H9 (cell line): ENCODE measurements at regions not wholly inside any gene's neighbourhood (a gene's known extent, or its start where the extent isn't known, plus 50 kb on each side); places are given as distances from the start of the nearest gene placed in this dataset.

Source experiments
- DNase-seq: peaks from one replicate; pipeline ENCODE4 v3.0.0-alpha.2; 2017
- H2AFZ ChIP-seq: one replicate; pipeline ENCODE4 v1.6.1; 2013; ENCODE audit warnings: mild to moderate bottlenecking, low read length, control low read depth, moderate library complexity
- H2AK5ac ChIP-seq: 2 replicates; pipeline ENCODE4 v1.6.1; 2013; ENCODE audit warnings: low read length, control low read depth, mixed read lengths; ENCODE audit not compliant: insufficient read length
- H2BK120ac ChIP-seq: one replicate; pipeline ENCODE4 v1.6.1; 2013; ENCODE audit warnings: low read depth, mild to moderate bottlenecking, low read length, control low read depth, inconsistent platforms; ENCODE audit not compliant: poor library complexity, severe bottlenecking
- H2BK12ac ChIP-seq: 2 replicates; pipeline ENCODE4 v1.6.1; 2013; ENCODE audit warnings: low read length, control low read depth, mixed read lengths, low read depth; ENCODE audit not compliant: insufficient read length
- H2BK15ac ChIP-seq: 2 replicates; pipeline ENCODE4 v1.6.1; 2013; ENCODE audit warnings: low read depth, low read length, control low read depth
- H2BK20ac ChIP-seq: one replicate; pipeline ENCODE4 v1.6.1; 2013; ENCODE audit warnings: low read depth, mild to moderate bottlenecking, low read length, control low read depth, inconsistent platforms; ENCODE audit not compliant: poor library complexity, severe bottlenecking
- H2BK5ac ChIP-seq: 2 replicates; pipeline ENCODE4 v1.6.1; 2013; ENCODE audit warnings: low read length, control low read depth, mixed read lengths; ENCODE audit not compliant: insufficient read length
- H3K14ac ChIP-seq: 2 replicates; pipeline ENCODE4 v1.6.1; 2013; ENCODE audit warnings: low read length, control low read depth; ENCODE audit not compliant: insufficient read depth
- H3K18ac ChIP-seq: 2 replicates; pipeline ENCODE4 v1.6.1; 2013; ENCODE audit warnings: low read depth, mild to moderate bottlenecking, mixed read lengths, low read length, control low read depth; ENCODE audit not compliant: insufficient read length
- H3K23ac ChIP-seq: 2 replicates; pipeline ENCODE4 v1.6.1; 2013; ENCODE audit warnings: low read length, control low read depth, mixed read lengths, low read depth; ENCODE audit not compliant: insufficient read length
- H3K23me2 ChIP-seq: 2 replicates; pipeline ENCODE4 v1.6.1; 2013; ENCODE audit warnings: low read depth, mild to moderate bottlenecking, mixed read lengths, low read length, control low read depth; ENCODE audit not compliant: insufficient read length, poor library complexity, severe bottlenecking
- H3K27ac ChIP-seq: 2 replicates; pipeline ENCODE4 v1.5.1; 2013; ENCODE audit warnings: low read length, control low read depth, mixed read lengths, low read depth; ENCODE audit not compliant: insufficient read length
- H3K27me3 ChIP-seq: 2 replicates; pipeline ENCODE4 v1.6.1; 2013; ENCODE audit warnings: low read length, control low read depth, inconsistent platforms; ENCODE audit not compliant: insufficient read depth
- H3K4ac ChIP-seq: 2 replicates; pipeline ENCODE4 v1.6.1; 2013; ENCODE audit warnings: low read depth, mild to moderate bottlenecking, control low read depth, inconsistent platforms, low read length, moderate library complexity
- H3K4me1 ChIP-seq: 2 replicates; pipeline ENCODE4 v1.6.1; 2013; ENCODE audit warnings: low read length, control low read depth, inconsistent platforms; ENCODE audit not compliant: insufficient read depth
- H3K4me2 ChIP-seq: 2 replicates; pipeline ENCODE4 v1.6.1; 2013; ENCODE audit warnings: low read length, control low read depth, mixed read lengths; ENCODE audit not compliant: insufficient read length, insufficient read depth
- H3K56ac ChIP-seq: 2 replicates; pipeline ENCODE4 v1.6.1; 2013; ENCODE audit warnings: low read depth, mild to moderate bottlenecking, mixed read lengths, low read length, control low read depth; ENCODE audit not compliant: insufficient read length
- H3K79me1 ChIP-seq: 2 replicates; pipeline ENCODE4 v1.6.1; 2013; ENCODE audit warnings: low read depth, mild to moderate bottlenecking, moderate library complexity, low read length, control low read depth, inconsistent platforms; ENCODE audit not compliant: insufficient read depth, poor library complexity, severe bottlenecking
- H3K79me2 ChIP-seq: 2 replicates; pipeline ENCODE4 v1.6.1; 2013; ENCODE audit warnings: low read length, control low read depth, inconsistent platforms; ENCODE audit not compliant: insufficient read depth
- H3K9ac ChIP-seq: 2 replicates; pipeline ENCODE4 v1.6.1; 2013; ENCODE audit warnings: low read length, control low read depth, mixed read lengths; ENCODE audit not compliant: insufficient read length; ENCODE audit errors: extremely low read depth
- H3K9me3 ChIP-seq: one replicate; pipeline ENCODE4 v1.6.1; 2013; ENCODE audit warnings: low read depth, low read length, inconsistent platforms; ENCODE audit not compliant: control insufficient read depth
- H3T11ph ChIP-seq: one replicate; pipeline ENCODE4 v1.6.1; 2013; ENCODE audit warnings: mild to moderate bottlenecking, low read length, control low read depth, inconsistent platforms
- H4K20me1 ChIP-seq: one replicate; pipeline ENCODE4 v1.6.1; 2013; ENCODE audit not compliant: control insufficient read depth, insufficient read length, insufficient read depth
- H4K5ac ChIP-seq: 2 replicates; pipeline ENCODE4 v1.6.1; 2013; ENCODE audit warnings: low read depth, mild to moderate bottlenecking, mixed read lengths, low read length, control low read depth; ENCODE audit not compliant: insufficient read length
- H4K8ac ChIP-seq: replicated peaks from 2 replicates; pipeline ENCODE4 v1.6.1; 2013; ENCODE audit warnings: low read length, control low read depth, mixed read lengths, low read depth; ENCODE audit not compliant: insufficient read length
- H4K91ac ChIP-seq: 2 replicates; pipeline ENCODE4 v1.6.1; 2013; ENCODE audit warnings: low read depth, mild to moderate bottlenecking, moderate library complexity, mixed read lengths, low read length, control low read depth; ENCODE audit not compliant: insufficient read length
- H3K27ac Mint-ChIP-seq, 3 experiments: 2 replicates in 2 of 3; 3 replicates in 1 of 3; pipeline ENCODE4 v1.8.0; 2020 to 2021; ENCODE audit warnings: mixed read lengths in 3 of 3, mild to moderate bottlenecking in 1 of 3, moderate library complexity in 1 of 3
- H3K27me3 Mint-ChIP-seq: 2 replicates; pipeline ENCODE4 v1.8.0; 2021; ENCODE audit warnings: low read depth, mild to moderate bottlenecking, moderate library complexity, mixed read lengths
- H3K36me3 Mint-ChIP-seq, 3 experiments: 2 replicates in 2 of 3; 3 replicates in 1 of 3; pipeline ENCODE4 v1.8.0; 2020 to 2021; ENCODE audit warnings: low read depth in 3 of 3, mixed read lengths in 3 of 3; ENCODE audit not compliant: insufficient read depth in 1 of 3
- H3K4me1 Mint-ChIP-seq, 2 experiments: 2 replicates each; pipeline ENCODE4 v1.8.0; 2020; ENCODE audit warnings: mixed read lengths in 2 of 2
- H3K4me3 Mint-ChIP-seq, 2 experiments: 2 replicates in 1 of 2; 3 replicates in 1 of 2; pipeline ENCODE4 v1.8.0; 2020 to 2021; ENCODE audit warnings: mild to moderate bottlenecking in 2 of 2, mixed read lengths in 2 of 2, moderate library complexity in 1 of 2
- H3K9me3 Mint-ChIP-seq, 2 experiments: 2 replicates in 1 of 2; 3 replicates in 1 of 2; pipeline ENCODE4 v1.8.0; 2020; ENCODE audit warnings: mild to moderate bottlenecking in 2 of 2, mixed read lengths in 2 of 2, moderate library complexity in 1 of 2
- CTCF ChIP-seq: fragments of 200-600 bp; sonication (generic); conservative IDR thresholded peaks from 3 replicates; pipeline ENCODE4 v1.8.0; 2021; ENCODE audit warnings: antibody characterized with exemption, mild to moderate bottlenecking
- WGBS: extraction: QIAGEN DNeasy Blood & Tissue Kit; methylation state at CpG from one replicate; pipeline ENCODE4 v1.1.7; 2013; ENCODE audit warnings: missing lambda C conversion rate, low lambda C conversion rate, mixed read lengths; ENCODE audit not compliant: insufficient read length; ENCODE audit errors: extremely low coverage; 5-methylcytosine and 5-hydroxymethylcytosine counted together

- no CpG with 5 or more reads among the region's 3 CpGs for WGBS
- TF ChIP-seq CTCF, result no peak
- no peaks in the 10 kb centered on the region; the same call in 1 of the 2 replicates for H3K27me3 Mint-ChIP-seq
Observed at GRCh38 chr18:67935638-67936037, 419.1 kb upstream of the DSEL start.

More at GRCh38 chr18:67935638-67936037, 419.1 kb upstream of the DSEL start:
- Histone ChIP-seq H2BK12ac (no peak overlapping the region), H3K9me3 (no peaks in the 10 kb centered on the region), H2BK5ac (no peak overlapping the region), H2BK15ac (no peak overlapping the region), H2BK20ac (no peak overlapping the region), H3K4ac (no peak overlapping the region), H2BK120ac (no peak overlapping the region), H4K8ac (no peak overlapping the region), H3K23me2 (no peaks in the 10 kb centered on the region), H4K5ac (no peak overlapping the region), H3K4me2 (no peak overlapping the region), H3K9ac (no peak overlapping the region), H3K4me1 (no peaks in the 10 kb centered on the region), H4K20me1 (no peaks in the 10 kb centered on the region), H3K79me2 (no peaks in the 10 kb centered on the region), H3K18ac (no peak overlapping the region), H3K27me3 (no peaks in the 10 kb centered on the region), H2AK5ac (no peak overlapping the region), H3K79me1 (no peaks in the 10 kb centered on the region), H2AFZ (no peak overlapping the region), H3K14ac (no peak overlapping the region), H3K27ac (no peak overlapping the region), H3K56ac (no peak overlapping the region), H4K91ac (no peak overlapping the region), H3K23ac (no peak overlapping the region), H3T11ph (no peak overlapping the region)
- Mint-ChIP-seq H3K36me3 (no peaks in the 10 kb centered on the region; a peak in 1 of 7 replicates), H3K4me3 (no peak overlapping the region), H3K27ac (no peak overlapping the region), H3K9me3 (peaks cover 0 to 4% of the 10 kb centered on the region in 2 experiments; a peak in 2 of 5 replicates), H3K4me1 (no peaks in the 10 kb centered on the region)
- no peak for DNase-seq
